Ovary (tissue), 7 donors: ENCODE measurements at regions not wholly inside any gene's neighbourhood (a gene's known extent, or its start where the extent isn't known, plus 50 kb on each side); places are given as distances from the start of the nearest gene placed in this dataset.

Source experiments
- DNase-seq, 5 donors: peaks; one replicate each; pipeline ENCODE4 v3.0.0-alpha.2; 2019 to 2020
- H3K27ac ChIP-seq, 2 donors: fragments of 200-600 bp; one replicate each; pipeline versions ENCODE4 v1.5.1 to v1.8.0; 2019 to 2022
- H3K27me3 ChIP-seq: fragments of 200-600 bp; one replicate; pipeline ENCODE4 v1.8.0; 2022
- H3K36me3 ChIP-seq: fragments of 200-600 bp; sonication (generic); one replicate; pipeline ENCODE4 v1.5.1; 2019
- H3K4me1 ChIP-seq: one replicate; pipeline ENCODE4 v1.8.1; 2013; ENCODE audit warnings: mild to moderate bottlenecking, moderate library complexity; ENCODE audit not compliant: insufficient read depth
- H3K4me3 ChIP-seq: fragments of 200-600 bp; sonication (generic); one replicate; pipeline ENCODE4 v1.5.1; 2017
- H3K9me3 ChIP-seq, 2 donors: fragments of 200-600 bp in 1 of 2; sonication (generic) in 1 of 2; one replicate each; pipeline versions ENCODE4 v1.5.1 to v1.8.1; 2013 to 2019; ENCODE audit warnings: mild to moderate bottlenecking in 1 of 2, moderate library complexity in 1 of 2
- EP300 ChIP-seq: sonication (generic); formaldehyde crosslinking; IDR thresholded peaks from one replicate; pipeline ENCODE4 v1.6.1; 2017; ENCODE audit warnings: antibody characterized with exemption
- POLR2A ChIP-seq: fragments of 450-650 bp; IDR thresholded peaks from one replicate; pipeline ENCODE4 v1.6.1; 2017; ENCODE audit warnings: antibody characterized with exemption, mild to moderate bottlenecking, moderate library complexity
- WGBS, 3 donors: extraction: QIAGEN DNeasy Blood & Tissue Kit in 1 of 3; methylation state at CpG; one replicate each; pipeline versions ENCODE4 v1.1.5 to v1.1.7; 2013 to 2017; 5-methylcytosine and 5-hydroxymethylcytosine counted together
- intact Hi-C, 4 donors: fragments of 100-400 bp; cut with DNase I; formaldehyde crosslinking; loops; one replicate each; pipeline versions ENCODE4 v1.11.0 to v1.15.1; 2022 to 2023
- TF ChIP-seq, protein P1 (sequence below), 3 donors: fragments of 450-650 bp in 2 of 3; fragments of 200-600 bp in 1 of 3; IDR thresholded peaks; one replicate each; pipeline versions ENCODE4 v1.5.1 to v1.8.0; 2016 to 2022; ENCODE audit warnings: antibody characterized with exemption in 3 of 3, mild to moderate bottlenecking in 1 of 3
- donor health status: DM: no; HTN: no; CAD: no; lungs with moderate emphysema.
- donor health status: DM: no; HTN: no; CAD: no.
- donor health status: Bipolar disorder and iron deficiency.
- donor health status: DM: no; HTN: no; CAD: no.
- donor health status: DM: yes; HTN: yes; CAD: no.

DNA sequence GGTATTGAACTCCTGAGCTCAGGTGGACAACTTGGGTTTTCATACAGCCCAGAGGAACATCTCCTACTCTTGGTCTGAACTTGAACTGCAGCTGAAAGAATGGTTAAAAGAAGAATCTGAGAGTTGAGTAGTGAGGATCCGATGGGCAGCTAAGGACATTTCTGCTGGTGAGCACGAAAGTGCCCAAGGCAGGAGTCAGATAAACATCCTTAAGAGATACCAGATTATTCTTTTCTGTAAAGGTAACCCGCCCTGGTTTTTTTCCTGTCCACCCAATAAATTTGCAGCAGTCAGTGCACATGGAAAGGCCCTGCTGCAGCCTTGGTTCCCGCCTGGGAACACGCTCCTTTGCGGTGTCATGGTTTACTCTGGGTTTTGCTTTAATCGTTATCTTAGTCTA, 78.4 kb upstream of the ARHGEF7 start:
- Histone ChIP-seq H3K27ac (no peak overlapping the region), H3K4me3 (no peak overlapping the region), H3K4me1 (no peaks in the 10 kb centered on the region), H3K9me3 (no peaks in the 10 kb centered on the region), H3K36me3 (no peaks in the 10 kb centered on the region), H3K27me3 (no peaks in the 10 kb centered on the region)
- intact Hi-C loops, result no loop called here
- 88 to 95% (median 92%) methylated on average over 7 of the region's 7 CpGs for WGBS, 3 donors
- TF ChIP-seq POLR2A (no peak), EP300 (no peak)
- TF ChIP-seq, protein P1, sequence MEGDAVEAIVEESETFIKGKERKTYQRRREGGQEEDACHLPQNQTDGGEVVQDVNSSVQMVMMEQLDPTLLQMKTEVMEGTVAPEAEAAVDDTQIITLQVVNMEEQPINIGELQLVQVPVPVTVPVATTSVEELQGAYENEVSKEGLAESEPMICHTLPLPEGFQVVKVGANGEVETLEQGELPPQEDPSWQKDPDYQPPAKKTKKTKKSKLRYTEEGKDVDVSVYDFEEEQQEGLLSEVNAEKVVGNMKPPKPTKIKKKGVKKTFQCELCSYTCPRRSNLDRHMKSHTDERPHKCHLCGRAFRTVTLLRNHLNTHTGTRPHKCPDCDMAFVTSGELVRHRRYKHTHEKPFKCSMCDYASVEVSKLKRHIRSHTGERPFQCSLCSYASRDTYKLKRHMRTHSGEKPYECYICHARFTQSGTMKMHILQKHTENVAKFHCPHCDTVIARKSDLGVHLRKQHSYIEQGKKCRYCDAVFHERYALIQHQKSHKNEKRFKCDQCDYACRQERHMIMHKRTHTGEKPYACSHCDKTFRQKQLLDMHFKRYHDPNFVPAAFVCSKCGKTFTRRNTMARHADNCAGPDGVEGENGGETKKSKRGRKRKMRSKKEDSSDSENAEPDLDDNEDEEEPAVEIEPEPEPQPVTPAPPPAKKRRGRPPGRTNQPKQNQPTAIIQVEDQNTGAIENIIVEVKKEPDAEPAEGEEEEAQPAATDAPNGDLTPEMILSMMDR (IDR thresholded peaks at IDR 0.05), result no peak
- no peak for DNase-seq

DNA sequence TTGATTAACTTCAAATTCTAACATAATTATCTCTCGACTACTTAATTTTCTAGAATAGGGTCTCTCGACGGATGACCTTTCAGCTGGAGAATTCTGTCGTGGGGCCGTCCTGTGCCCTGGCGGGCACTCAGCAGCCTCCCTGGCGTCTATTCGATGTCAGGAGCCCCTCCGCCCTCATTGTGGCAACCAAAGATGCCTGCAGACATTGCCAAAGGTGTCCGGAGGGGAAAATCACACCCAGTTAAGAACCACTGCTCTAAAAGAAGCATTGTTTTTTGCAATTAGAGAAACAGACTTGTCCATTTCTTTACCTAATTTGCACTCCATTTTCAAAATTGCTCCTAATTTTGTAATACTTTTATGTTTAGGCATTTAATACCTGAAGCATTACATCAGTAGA, 79.2 kb upstream of the ARHGEF7 start:
- Histone ChIP-seq H3K9me3 (no peaks in the 10 kb centered on the region), H3K27ac (no peak overlapping the region), H3K36me3 (no peaks in the 10 kb centered on the region), H3K4me1 (no peaks in the 10 kb centered on the region), H3K27me3 (no peaks in the 10 kb centered on the region), H3K4me3 (no peak overlapping the region)
- no peak for DNase-seq
- intact Hi-C loops, result no loop called here
- WGBS, 3 donors, result 76 to 82% (median 78%) methylated on average over 10 of the region's 10 CpGs
- TF ChIP-seq, protein P1 (IDR thresholded peaks at IDR 0.05), result no peak
- TF ChIP-seq EP300 (no peak), POLR2A (no peak)

DNA sequence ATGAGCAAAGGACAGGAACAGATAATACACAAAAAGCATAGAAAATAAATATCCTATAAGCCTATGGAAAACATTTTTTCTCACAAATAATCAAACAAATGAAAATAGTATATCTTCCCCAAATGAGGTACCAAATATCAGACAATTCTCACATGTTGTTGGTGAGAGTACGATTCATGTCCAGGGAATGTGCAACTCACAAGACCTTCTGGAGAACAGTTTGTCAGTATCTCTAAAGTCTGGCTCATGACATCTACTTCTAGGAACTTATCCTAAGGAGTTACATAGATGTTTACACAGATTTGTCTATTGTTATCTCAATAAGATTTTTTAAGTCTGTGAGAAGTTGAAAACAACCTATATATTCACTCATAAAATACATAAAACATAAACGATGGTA, 80.3 kb upstream of the ARHGEF7 start:
- intact Hi-C loops, result no loop called here
- Histone ChIP-seq H3K9me3 (no peaks in the 10 kb centered on the region), H3K27me3 (no peaks in the 10 kb centered on the region), H3K27ac (no peak overlapping the region), H3K4me3 (no peak overlapping the region), H3K36me3 (no peaks in the 10 kb centered on the region), H3K4me1 (no peaks in the 10 kb centered on the region)
- DNase-seq, result no peak
- 47 to 56% (median 51%) methylated on average over 2 of the region's 2 CpGs for WGBS, 3 donors
- TF ChIP-seq EP300 (no peak), POLR2A (no peak)
- TF ChIP-seq, protein P1 (IDR thresholded peaks at IDR 0.05), result no peak

- Histone ChIP-seq H3K36me3 (no peaks in the 10 kb centered on the region), H3K4me3 (no peak overlapping the region), H3K4me1 (no peaks in the 10 kb centered on the region), H3K27ac (no peak overlapping the region), H3K27me3 (no peaks in the 10 kb centered on the region), H3K9me3 (no peaks in the 10 kb centered on the region)
- TF ChIP-seq, protein P1 (IDR thresholded peaks at IDR 0.05), result no peak
- TF ChIP-seq POLR2A, result no peak
- intact Hi-C loops, result no loop called here
- WGBS, 3 donors, result 66 to 72% (median 68%) methylated on average over 16 of the region's 16 CpGs
- no peak for DNase-seq
These were observed 81.7 kb upstream of the ARHGEF7 start for GRCh38 chr13:111033172-111034130.
